HT1080 (cell line): ENCODE measurements at regions not wholly inside any gene's neighbourhood (a gene's known extent, or its start where the extent isn't known, plus 50 kb on each side); places are given as distances from the start of the nearest gene placed in this dataset.

Experiments
- DNase-seq: peaks from one replicate; pipeline ENCODE4 v3.0.0-alpha.2; 2015; ENCODE audit warnings: low read depth

- DNase-seq, result no peak
Measured at GRCh38 chrY:15162211-15162610, 637.9 kb downstream of the NLGN4Y start.

GRCh38 chrY:15179890-15180289 is 655.6 kb downstream of the NLGN4Y start:
- no peak for DNase-seq

- no peak for DNase-seq
Measured at GRCh38 chrY:15229056-15229455, 704.7 kb downstream of the NLGN4Y start.

GRCh38 chrY:15239596-15240132 is 715.3 kb downstream of the NLGN4Y start:
- DNase-seq, result no peak

GRCh38 chrY:15259286-15259685 is 735.0 kb downstream of the NLGN4Y start:
- DNase-seq, result no peak

GRCh38 chrY:15286572-15286971 is 762.2 kb downstream of the NLGN4Y start:
- DNase-seq, result no peak

GRCh38 chrY:15289821-15290220 is 765.5 kb downstream of the NLGN4Y start:
- no peak for DNase-seq

GRCh38 chrY:15292881-15293280 is 768.6 kb downstream of the NLGN4Y start:
- DNase-seq, result no peak

GRCh38 chrY:15301879-15302278 is 777.5 kb downstream of the NLGN4Y start:
- no peak for DNase-seq

GRCh38 chrY:15312166-15312565 is 787.8 kb downstream of the NLGN4Y start:
- no peak for DNase-seq

GRCh38 chrY:15324189-15324588 is 799.9 kb downstream of the NLGN4Y start:
- DNase-seq, result peak; percentile 5

GRCh38 chrY:15325201-15325600 is 800.9 kb downstream of the NLGN4Y start:
- no peak for DNase-seq

GRCh38 chrY:15326673-15327072 is 802.3 kb downstream of the NLGN4Y start:
- DNase-seq, result no peak

- no peak for DNase-seq
Measured at GRCh38 chrY:15328848-15329247, 804.5 kb downstream of the NLGN4Y start.

GRCh38 chrY:15343522-15343921 is 819.2 kb downstream of the NLGN4Y start:
- no peak for DNase-seq

GRCh38 chrY:15345471-15346155 is 821.3 kb downstream of the NLGN4Y start:
- DNase-seq, result no peak

- no peak for DNase-seq
Measured at GRCh38 chrY:15349351-15349750, 825.0 kb downstream of the NLGN4Y start.

GRCh38 chrY:15355321-15355720 is 831.0 kb downstream of the NLGN4Y start:
- DNase-seq, result no peak

GRCh38 chrY:15360471-15360870 is 836.1 kb downstream of the NLGN4Y start:
- no peak for DNase-seq

- peak; percentile 0 for DNase-seq
Measured at GRCh38 chrY:15364996-15365395, 840.7 kb downstream of the NLGN4Y start.

GRCh38 chrY:15368786-15369185 is 844.5 kb downstream of the NLGN4Y start:
- no peak for DNase-seq

- no peak for DNase-seq
Measured at GRCh38 chrY:15385178-15385577, 860.8 kb downstream of the NLGN4Y start.

- DNase-seq, result peak; percentile 58
Measured at GRCh38 chrY:15397556-15398280, 873.4 kb downstream of the NLGN4Y start.
